ENCODE measurements at regions not wholly inside any gene's neighbourhood (a gene's known extent, or its start where the extent isn't known, plus 50 kb on each side); places are given as distances from the start of the nearest gene placed in this dataset.

- Histone ChIP-seq H3K9me3 (ENCODE audit: low read depth) (no peaks in the 10 kb centered on the region), H3K4me3 (no peak overlapping the region), H3K27me3 (no peaks in the 10 kb centered on the region), H3K4me1 (ENCODE audit: low read depth) (peaks cover 4% of the 10 kb centered on the region), H3K27ac (no peak overlapping the region), H3K36me3 (no peaks in the 10 kb centered on the region)
- peak in 1 of 2 donors; percentile 23 for DNase-seq (ENCODE audit: low read depth in 1 of 2, low spot score in 1 of 2)
- TF ChIP-seq, protein P1, sequence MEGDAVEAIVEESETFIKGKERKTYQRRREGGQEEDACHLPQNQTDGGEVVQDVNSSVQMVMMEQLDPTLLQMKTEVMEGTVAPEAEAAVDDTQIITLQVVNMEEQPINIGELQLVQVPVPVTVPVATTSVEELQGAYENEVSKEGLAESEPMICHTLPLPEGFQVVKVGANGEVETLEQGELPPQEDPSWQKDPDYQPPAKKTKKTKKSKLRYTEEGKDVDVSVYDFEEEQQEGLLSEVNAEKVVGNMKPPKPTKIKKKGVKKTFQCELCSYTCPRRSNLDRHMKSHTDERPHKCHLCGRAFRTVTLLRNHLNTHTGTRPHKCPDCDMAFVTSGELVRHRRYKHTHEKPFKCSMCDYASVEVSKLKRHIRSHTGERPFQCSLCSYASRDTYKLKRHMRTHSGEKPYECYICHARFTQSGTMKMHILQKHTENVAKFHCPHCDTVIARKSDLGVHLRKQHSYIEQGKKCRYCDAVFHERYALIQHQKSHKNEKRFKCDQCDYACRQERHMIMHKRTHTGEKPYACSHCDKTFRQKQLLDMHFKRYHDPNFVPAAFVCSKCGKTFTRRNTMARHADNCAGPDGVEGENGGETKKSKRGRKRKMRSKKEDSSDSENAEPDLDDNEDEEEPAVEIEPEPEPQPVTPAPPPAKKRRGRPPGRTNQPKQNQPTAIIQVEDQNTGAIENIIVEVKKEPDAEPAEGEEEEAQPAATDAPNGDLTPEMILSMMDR (IDR thresholded peaks at IDR 0.05; ENCODE audit: low read depth, low read length): no peak
Measured at GRCh38 chrX:13469963-13470684, 99.3 kb upstream of the EGFL6 start.

GRCh38 chrX:13468096-13468495, 101.3 kb upstream of the EGFL6 start:
- H3K4me3 ChIP-seq: no peak overlapping the region
- no peak overlapping the region for H3K27ac ChIP-seq
- H3K9me3 ChIP-seq (ENCODE audit: low read depth): no peaks in the 10 kb centered on the region
- no peaks in the 10 kb centered on the region for H3K27me3 ChIP-seq
- H3K4me1 ChIP-seq (ENCODE audit: low read depth): no peaks in the 10 kb centered on the region
- TF ChIP-seq, protein P1 (IDR thresholded peaks at IDR 0.05; ENCODE audit: low read depth, low read length): no peak
- DNase-seq (ENCODE audit: low read depth in 1 of 2, low spot score in 1 of 2): no peak
- no peaks in the 10 kb centered on the region for H3K36me3 ChIP-seq

DNA sequence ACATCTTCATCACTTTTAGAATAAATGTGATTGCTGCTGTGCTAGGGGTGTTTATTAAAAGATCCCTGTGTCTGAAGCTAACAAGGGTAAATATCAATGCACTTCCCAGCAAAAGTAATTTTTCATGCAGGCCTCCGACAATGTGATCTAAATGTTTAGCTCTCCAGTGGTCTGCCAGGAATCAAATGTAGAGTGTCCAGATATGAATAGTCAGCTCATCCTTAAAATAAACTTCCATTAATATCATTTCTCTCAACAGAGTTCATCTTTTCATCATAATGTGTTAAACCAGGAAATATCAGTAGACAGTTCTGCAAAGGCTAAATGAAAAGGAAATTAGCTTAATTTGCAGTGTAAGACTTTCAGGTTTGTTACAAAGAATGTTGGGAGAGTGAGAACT, 102.2 kb upstream of the EGFL6 start:
- Histone ChIP-seq H3K4me3 (no peak overlapping the region), H3K27ac (no peak overlapping the region), H3K36me3 (no peaks in the 10 kb centered on the region), H3K27me3 (no peaks in the 10 kb centered on the region), H3K9me3 (ENCODE audit: low read depth) (no peaks in the 10 kb centered on the region), H3K4me1 (ENCODE audit: low read depth) (no peaks in the 10 kb centered on the region)
- no peak for DNase-seq (ENCODE audit: low read depth in 1 of 2, low spot score in 1 of 2)
- TF ChIP-seq, protein P1 (IDR thresholded peaks at IDR 0.05; ENCODE audit: low read depth, low read length): no peak

DNA sequence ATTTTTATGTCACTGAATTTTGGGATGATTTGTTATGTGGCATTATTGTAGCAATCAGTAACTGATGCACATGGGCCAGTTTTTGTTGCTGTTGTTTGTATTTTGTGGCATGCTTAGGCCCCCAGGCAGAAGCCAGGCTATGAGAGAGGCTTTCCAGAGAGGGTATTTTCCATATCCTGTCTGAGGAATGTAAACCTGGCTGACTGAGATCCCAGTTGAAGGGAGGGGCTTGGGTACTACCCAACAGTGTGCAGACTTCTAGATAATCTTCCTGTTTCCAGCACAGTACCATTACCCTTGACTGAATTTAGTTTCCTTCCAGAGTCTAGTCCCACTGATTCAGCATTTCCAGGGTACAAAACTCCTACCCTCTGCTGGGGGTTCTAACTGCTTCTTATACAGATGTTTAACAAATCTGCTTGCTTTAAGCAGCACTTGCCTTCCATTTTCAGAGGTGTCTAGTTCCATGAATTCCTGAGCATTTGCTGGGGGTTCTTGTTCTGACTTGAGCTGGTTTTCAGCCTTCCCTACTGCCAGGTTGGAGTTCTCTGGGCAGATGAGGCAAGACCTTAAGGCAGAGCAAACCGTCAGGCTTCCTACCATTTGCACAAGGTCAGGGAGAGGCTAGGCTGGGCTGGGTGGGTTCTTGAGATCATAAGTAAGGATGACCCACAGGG, 104.7 kb upstream of the EGFL6 start:
- Histone ChIP-seq H3K36me3 (no peaks in the 10 kb centered on the region), H3K4me3 (no peak overlapping the region), H3K27ac (no peak overlapping the region), H3K27me3 (no peaks in the 10 kb centered on the region), H3K4me1 (ENCODE audit: low read depth) (no peaks in the 10 kb centered on the region), H3K9me3 (ENCODE audit: low read depth) (no peaks in the 10 kb centered on the region)
- TF ChIP-seq, protein P1 (IDR thresholded peaks at IDR 0.05; ENCODE audit: low read depth, low read length): no peak
- peak in 1 of 2 donors; percentile 20 for DNase-seq (ENCODE audit: low read depth in 1 of 2, low spot score in 1 of 2)

DNA sequence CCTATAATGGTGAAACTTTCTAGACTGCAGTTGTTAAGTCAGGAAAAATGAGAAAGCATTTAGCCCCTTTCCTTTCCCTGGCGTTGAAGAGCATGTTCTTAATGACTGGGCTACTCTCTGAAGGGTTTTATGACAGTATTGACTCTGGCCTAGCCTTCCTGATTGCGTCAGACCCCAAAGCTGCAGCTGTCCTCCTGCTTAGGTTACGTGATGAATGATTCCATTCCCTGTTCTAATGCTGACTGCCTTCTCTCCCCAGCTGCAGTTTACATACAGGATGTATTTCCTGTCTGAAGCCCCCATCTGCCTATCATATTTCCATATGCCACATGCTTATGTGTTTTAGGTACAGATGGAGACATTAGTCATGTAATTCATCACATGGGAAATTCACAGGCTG, 105.8 kb upstream of the EGFL6 start:
- TF ChIP-seq, protein P1 (IDR thresholded peaks at IDR 0.05; ENCODE audit: low read depth, low read length): no peak
- Histone ChIP-seq H3K4me1 (ENCODE audit: low read depth) (no peaks in the 10 kb centered on the region), H3K27me3 (no peaks in the 10 kb centered on the region), H3K36me3 (no peaks in the 10 kb centered on the region), H3K9me3 (ENCODE audit: low read depth) (no peaks in the 10 kb centered on the region), H3K4me3 (no peak overlapping the region), H3K27ac (no peak overlapping the region)
- DNase-seq (ENCODE audit: low read depth in 1 of 2, low spot score in 1 of 2): peak in 1 of 2 donors; percentile 85
